Right renal cortex interstitium (tissue), 3 donors: ENCODE measurements at regions not wholly inside any gene's neighbourhood (a gene's known extent, or its start where the extent isn't known, plus 50 kb on each side); places are given as distances from the start of the nearest gene placed in this dataset.
"Not testable (repeated sequence)": the region's sequence is repeated elsewhere in the genome, so short reads cannot be mapped to it uniquely, and the experiment has no call there.

Experiments used
- DNase-seq, 3 donors: peaks; one replicate each; pipeline ENCODE4 v3.0.0-alpha.2; 2013; ENCODE audit warnings: low read depth in 3 of 3, low spot score in 2 of 3

DNA sequence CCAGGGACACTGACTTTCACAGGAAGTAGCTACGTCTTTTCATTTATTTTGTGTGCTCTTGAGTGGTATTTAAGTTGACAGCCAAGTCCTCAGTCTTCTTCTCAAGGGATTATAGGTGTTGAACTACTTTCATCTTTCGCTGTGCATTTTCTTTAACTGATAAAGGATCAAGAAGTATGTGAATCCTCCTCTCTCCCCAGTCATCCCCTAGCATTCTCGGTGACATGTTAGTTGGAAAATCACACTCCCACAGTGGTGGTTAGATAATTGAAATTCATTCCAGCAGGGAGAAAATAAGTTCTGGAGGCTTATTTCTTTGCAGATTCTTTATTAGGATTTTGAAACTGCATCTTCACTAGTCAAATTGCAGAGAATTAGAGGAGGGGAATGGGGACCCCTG is 569.4 kb downstream of the MEI4 start:
- DNase-seq: no peak

DNA sequence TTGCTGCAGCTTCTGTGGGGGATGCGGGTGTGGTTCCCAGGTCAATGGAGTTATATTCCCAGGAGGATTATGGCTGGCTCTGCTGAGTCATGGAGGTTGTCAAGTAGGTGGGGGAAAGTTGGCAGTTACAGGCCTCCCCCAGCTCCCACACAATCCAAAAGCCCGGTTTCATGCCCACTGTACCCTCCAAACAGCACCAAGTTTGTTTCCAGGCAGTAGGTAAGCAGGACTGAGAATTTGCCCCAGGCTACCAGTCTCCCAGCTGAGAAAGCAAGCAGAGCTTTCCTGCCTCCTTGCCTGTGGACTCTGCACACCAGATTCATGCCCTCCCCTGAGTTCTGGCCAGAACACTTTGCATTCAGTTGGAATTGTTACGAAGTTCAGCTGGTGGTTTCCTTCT is 578.2 kb downstream of the MEI4 start:
- no peak for DNase-seq

DNA sequence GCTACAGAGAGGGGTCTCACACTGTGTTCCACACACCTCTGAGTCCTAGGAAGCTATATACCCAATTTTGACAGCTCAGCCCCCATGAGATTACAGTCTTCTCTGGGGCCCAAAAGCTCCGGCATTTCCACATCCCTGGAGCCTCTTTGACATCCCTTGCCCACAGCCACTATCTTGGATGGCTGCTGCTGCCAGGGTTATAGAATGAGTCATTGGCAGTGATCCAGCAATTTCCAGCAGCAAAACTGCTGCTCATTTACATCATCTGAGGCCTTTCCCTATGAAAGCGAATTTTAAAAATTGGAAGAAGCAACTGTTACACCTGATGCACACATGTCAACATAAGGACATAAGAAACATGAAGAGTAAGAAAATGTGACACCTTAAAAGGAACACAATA is 590.7 kb downstream of the MEI4 start:
- no peak for DNase-seq

DNA sequence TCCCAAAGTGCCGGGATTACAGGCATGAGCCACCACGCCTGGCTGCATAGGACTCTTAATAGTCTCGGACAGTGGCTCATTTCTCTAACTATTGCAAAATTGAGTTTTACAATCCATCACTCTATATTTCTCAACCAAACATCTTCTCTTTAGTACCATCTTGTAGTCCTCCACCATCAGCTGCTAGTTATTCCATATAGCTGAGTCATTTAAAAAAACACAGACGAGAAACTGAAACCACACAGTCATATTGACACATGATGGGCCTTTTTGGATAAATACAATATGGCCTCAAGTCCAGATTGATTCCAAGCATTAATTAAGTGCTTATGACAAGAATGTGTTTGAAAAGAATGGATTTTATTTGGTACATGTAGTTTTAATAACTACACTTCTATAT is 599.1 kb downstream of the MEI4 start:
- DNase-seq: no peak

DNA sequence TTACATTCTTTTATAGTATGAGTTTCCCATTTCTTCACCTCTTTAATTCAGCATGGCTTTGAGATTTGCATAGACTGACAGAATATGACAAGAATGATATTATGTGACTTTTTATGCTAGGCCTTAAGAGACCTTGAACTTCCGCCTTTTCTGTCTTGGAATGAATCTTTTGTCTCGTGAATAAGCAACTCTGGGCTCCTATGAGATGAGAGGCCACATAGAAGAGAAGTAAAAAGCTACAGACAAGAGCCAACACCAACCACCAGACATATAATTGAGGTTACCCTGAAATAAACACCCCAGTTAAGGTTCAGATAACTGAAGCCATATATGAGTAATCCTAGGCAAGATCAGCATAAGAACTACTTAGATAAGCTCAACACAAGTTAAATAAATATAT is 600.8 kb downstream of the MEI4 start:
- no peak for DNase-seq

DNA sequence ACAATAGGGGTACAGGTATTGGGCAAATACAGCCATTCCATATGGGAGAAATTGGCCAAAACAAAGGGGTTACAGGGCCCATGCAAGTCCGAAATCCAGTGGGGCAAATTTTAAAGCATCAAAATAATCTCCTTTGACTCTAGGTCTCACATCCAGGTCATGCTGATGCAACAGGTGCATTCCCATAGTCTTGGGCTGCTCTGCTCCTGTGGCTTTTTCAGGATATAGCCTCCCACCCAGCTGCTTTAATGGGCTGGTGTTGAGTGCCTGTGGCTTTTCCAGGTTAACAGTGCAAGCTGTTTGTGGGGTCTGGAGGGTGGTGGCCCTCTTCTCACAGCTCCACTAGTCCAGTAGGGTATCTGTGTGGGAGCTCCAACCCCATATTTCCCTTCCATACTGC is 607.1 kb downstream of the MEI4 start:
- DNase-seq: no peak

DNA sequence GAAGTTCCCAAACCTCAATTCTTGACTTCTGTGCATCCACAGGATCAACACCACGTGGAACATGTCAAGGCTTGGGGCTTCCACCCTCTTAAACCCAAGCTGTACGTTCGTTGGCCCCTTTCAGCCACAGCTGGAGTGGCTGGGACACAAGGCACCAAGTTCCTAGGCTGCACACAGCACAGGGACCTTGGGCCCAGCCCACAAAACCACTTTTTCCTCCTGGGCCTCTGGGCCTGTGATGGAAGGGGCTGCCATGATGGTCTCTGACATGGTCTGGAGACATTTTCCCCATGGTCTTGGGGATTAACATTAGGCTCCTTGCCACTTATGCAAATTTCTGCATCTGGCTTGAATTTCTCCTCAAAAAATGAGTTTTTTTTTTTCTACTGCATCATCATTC is 606.9 kb upstream of the IRAK1BP1 start:
- not testable (repeated sequence) for DNase-seq

DNA sequence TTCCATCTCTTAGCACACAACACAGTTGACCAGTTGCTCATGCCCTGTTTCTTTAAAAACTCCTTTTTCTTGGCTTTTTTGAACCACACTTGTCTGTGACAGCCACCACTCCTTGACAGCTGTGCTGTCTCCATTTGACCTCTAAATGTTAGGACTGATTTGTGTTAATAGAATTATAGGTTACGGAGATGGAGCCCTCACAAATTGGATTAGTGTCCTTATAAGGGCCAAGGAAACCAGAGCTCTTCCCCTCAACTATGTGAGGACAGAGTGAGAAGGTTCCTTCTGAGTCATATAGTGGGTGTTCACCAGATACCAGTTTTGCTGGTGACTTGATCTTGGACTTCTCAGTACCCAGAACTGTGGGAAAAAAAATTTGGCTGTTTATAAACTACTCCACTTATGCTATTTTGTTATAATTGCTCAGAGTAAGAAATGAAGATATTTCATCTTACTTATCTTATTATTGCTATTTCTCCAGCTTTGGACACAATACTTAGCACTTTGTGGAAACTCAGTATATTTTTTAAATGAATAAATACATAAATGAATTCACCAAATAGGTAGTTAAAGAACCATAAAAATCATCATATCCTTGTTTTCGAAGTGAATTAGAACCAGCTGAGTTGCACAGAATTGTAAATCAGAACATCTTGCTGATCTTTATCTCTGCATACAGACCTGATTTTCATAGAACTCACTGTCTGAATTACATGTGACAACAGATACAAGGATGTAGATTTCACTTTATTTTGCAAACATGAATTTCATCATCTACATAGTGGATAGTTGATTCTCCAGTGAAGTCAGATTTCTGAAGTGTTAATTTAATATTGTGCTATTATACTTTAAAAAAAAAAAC is 598.5 kb upstream of the IRAK1BP1 start:
- no peak for DNase-seq

DNA sequence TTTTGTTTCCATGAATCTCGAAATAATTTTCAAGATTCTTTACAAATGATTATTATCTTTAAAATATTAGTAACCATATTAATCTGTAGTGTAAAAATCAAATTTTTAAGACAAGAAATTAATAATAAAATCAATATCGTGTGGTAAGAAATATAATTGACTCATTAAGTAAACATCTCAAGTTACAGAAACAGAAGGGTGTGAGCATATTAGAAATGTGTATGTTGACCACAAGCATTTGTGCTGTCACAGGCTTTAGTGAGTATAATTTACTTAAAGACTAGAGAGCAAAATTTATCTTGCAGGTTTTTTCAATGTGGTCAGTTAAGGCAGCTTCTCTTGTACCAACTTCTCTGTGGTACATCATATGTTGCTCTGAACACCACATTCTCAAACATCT is 566.5 kb upstream of the IRAK1BP1 start:
- no peak for DNase-seq

DNA sequence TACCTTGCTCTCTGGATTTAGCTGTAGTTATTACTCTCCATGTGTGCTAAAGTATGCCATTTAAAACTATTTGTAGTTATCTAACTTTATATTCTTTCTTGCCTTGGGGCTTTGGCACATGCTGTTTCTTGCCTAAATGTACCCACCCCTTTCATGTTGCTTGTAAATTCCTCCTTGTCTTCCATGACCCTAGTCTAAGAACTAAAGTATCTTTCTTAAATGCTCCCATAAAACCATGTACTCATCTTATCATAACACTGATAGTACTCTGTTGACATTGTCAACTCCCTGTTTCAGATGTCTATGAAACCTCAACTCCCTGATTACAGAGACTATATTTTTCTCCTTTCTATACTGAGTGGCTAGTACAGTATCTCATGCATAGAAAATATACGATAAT is 564.9 kb upstream of the IRAK1BP1 start:
- DNase-seq: no peak

DNA sequence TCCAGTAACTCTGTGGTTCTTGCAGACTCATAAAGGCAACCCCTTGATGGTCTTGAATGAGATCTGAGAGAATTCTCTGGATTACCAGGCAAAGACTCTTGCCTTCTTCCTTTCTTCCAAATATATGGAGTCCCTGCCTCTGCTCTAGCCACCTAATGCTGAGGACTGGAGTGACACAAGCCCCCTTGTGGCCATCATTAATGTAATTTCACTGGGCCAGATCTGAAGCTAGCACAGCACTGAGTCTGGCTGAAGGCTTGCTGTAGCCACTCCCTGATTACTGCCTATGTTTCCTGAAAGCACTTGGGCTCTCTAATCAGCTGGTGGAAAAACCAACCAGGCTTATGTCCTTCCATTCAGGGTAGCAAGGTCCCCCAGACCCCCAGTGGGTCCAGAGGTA is 559.3 kb upstream of the IRAK1BP1 start:
- no peak for DNase-seq

DNA sequence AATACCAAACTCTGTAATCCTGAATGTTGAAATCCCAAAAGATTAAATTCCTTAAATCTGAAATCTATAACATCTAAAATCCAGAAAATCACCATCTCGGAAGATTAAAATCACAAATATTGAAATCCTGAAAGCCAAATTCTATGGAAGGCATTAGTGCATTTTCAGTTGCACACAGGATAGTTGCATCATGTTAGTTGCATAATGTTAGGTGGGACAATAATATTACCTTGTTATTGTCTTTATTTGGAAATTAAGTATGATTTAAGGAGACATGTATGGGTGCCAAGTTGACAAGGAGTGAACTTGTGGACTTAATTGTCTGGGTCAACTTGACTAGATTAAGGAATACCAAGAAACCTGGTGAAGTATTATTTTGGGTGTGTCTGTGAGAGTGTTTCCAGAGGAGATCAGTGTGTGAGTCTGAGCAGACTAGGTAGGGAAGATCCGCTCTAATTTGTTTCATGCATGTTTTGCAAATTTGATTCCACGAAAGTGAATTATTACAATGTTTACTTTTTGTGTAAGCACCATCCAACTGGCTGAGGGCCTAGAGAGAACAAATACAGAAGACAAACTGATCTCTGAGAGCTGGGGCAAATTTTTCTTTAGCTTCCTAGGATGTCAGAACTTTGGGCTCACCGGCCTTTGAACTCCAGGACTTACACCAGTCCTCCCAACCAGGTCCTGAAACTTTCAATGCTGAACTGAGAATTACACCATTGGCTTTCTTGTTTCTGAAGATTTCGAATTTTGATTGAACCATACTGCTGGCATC is 545.1 kb upstream of the IRAK1BP1 start:
- DNase-seq: no peak

DNA sequence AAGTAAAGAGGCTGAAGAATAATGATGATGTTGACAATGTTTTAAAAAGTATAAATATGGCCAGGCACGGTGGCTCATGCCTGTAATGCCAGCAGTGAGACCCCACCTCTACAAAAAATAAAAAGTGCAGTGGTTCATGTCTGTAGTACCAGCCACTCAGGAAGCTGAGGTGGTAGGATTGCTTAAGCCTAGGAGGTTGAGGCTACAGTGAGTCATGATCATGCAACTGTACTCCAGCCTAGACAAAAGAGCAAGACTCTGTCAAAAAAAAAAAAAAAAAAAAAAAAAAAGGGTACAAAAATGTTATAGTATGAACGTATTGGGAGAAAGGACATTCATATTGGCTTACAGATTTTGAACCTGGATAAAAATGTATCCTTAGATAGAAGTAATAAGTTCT is 543.1 kb upstream of the IRAK1BP1 start:
- no peak for DNase-seq

DNA sequence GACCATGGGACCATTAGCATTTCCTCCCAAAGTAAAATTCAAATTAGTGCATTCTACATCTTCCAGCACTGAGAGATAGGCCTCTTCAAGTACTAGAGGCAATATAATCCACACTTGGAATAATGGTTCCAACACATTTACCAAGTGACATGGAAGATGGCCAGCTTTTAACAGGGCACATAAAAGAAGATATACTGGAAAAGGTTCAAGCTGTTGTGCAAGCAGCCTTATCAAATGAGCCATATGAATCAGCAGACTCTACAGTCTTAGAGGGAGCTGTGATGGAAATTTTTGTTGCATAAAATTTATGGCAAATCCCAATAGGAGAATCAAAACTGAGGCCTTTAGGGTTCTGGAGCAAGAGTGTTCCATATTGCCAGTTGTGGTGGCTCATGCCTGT is 526.6 kb upstream of the IRAK1BP1 start:
- no peak for DNase-seq

DNA sequence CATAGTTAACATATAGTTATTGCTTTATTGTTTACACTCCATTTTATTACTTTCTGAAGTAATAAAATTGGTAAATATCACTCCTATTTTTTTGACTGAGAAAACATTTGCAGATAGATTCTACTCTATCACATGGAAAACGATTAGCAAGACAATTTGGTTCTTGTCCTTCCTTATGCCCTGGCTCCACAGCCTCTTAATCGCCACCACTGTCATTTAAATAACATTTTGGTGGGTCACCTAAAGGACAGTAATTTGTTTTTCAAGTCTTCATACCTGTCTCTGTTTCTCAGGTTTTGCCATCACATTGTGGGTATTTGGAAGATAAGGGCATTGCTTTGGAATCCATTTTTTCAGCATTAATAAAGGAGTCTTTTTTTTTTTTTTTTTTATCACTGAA is 521.5 kb upstream of the IRAK1BP1 start:
- DNase-seq: no peak

DNA sequence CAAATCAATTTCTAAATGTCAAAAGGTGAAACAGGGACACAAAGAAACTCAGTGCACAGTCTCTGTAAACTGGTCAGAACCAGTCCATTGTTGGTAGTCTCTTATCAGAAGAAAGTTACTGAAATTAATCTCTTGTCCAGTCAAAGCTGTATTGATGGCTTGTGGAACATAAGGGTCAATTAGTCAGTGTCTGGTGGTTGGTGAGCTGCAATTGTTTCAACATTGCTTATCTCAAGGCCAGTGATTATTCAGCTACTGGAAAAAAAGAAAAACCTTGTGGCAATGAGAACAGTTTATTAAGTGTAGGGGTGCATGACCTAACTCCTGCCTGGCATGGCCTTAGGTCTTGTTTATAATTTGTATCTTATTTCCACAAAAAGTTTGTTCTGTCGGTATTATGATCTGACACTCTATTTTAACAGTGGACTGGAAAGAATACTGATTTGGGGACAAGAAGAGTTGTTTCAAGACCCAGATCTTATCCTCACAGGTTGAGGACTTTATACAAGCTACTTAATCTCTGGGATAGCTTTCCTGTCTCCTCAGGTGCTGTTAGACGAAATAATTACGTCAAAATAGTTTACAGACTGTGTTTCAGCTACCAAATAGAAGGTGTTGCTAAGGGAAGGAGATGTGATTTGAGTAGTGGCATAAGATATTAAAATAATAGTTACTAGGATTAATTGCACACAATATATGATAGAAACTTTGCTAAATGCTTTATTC is 520.0 kb upstream of the IRAK1BP1 start:
- no peak for DNase-seq

DNA sequence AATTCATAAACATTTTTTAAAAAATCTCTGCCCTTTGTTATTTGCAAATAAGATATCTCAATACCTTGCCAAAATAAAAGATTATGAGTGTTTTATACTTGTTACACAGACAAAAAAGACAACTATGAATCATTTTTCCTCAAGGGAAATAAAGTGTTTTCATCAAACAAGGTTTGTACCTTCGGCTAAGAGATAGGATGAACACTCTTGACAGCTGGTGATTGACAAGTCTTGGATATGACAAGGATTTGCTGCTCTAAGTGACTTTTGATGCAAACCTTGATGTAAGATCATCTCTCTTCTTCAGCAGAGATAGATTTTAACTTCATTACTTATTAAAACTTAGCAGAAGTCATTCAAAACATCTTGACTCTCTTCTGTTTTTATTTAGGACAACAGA is 514.3 kb upstream of the IRAK1BP1 start:
- DNase-seq: no peak

DNA sequence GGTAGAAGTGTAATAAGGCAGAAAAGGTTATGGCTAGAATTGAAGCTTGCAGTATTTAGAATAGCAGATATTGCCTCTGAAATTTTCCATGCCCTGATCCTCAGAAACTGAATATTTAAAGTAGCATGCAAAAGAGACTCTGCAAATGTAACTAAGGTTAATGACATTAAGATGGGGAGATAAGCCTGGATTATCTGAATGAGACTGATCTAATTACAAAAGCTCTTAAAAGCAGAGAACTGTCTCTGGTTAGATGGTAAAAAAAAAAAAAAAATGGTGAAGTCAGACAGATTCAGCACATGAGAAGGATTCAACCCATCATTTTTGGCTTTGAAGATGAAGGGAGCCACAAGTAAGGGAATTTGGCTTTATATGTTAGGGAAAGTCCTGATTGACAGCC is 503.7 kb upstream of the IRAK1BP1 start:
- no peak for DNase-seq

DNA sequence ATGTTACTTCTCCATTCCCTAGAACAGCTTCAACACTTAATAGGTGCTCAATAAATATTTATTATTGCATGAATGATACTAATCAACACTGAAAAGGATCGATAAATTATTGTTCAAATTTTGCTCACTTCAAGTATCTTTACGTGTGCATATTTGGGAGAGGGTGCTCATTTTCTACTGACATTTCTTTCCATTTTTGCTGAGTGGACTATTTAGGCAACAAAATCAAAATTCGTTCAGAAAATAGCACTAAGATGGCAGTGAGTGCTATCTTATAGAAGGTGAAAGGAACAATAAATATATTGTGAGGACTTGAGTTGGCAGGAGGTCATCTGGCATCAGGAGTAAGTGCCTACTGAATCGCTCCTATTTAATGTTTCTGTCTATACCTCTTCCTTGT is 501.9 kb upstream of the IRAK1BP1 start:
- no peak for DNase-seq

DNA sequence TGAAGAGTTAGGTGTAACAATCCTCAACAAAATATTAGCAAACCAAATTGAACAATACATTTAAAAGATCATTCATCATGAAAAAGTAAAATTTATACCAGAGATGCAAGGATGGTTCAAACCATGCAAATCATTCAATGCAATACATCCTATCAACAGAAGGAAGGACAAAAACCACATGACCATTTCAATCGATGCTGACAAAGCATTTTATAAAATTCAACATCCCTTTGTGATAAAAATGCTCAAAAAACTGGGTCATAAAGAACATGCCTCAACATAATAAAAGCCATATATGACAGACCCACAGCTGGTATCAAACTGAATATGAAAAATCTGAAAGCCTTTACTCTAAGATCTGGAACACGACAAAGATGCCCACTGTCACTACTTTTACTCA is 490.3 kb upstream of the IRAK1BP1 start:
- no peak for DNase-seq

DNA sequence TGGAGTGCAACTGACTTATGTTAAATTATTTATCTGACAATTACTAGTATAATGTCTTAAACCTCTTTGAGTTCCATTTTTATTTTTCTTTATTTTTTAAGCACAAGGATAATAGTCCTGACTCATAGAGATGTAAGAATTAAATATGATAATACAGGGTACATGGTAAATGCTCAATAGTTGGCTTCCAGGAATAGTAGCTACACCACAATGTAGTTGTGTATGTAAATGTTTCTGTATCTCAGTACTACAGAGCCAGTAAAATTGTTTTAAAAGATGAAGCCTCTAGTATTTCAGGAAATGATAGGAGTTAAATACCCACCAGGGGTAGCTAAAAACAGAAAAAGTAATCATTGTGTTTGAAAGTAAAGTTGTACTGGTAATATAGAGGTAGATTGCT is 487.4 kb upstream of the IRAK1BP1 start:
- DNase-seq: no peak

DNA sequence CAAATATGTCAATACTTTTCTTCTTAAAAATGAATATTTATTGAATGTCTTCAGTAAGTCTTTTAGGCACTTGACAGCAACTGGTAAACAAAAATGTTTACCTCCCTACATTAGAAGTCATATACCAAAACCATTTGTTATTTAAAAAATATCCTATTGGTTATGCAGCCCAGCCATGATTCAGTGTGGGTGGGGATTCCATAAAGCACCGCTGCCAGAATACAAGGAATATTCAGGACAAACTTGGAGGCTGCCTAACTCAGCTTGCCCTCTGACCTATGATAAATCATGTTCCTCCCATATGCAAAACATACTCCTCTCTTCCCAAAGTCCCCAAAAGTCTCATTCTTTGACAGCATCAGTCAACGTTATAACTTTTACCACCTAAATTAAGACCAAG is 486.8 kb upstream of the IRAK1BP1 start:
- DNase-seq: no peak
